ENCODE measurements at regions not wholly inside any gene's neighbourhood (a gene's known extent, or its start where the extent isn't known, plus 50 kb on each side); places are given as distances from the start of the nearest gene placed in this dataset.

DNA sequence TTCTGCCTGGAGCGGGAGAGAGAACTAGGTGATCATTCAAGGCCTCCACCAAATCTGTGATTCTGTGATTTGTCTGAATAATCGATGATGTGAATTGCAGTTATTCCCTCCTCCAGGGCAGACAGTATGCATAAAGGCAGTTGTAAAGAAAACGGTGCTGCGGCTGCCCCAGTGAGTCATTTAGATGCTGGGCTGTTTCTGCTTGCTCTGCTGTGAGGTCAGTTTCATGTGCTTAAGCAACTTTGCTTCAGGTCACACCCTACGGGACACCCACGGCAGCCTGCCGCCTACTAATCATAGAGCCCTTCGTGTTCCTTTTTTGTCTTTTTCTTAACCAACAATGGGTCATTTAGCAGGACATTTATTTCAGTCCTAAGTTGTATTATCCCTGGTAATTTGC is 158.1 kb upstream of the PITRM1 start:
- TF ChIP-seq, protein P1, sequence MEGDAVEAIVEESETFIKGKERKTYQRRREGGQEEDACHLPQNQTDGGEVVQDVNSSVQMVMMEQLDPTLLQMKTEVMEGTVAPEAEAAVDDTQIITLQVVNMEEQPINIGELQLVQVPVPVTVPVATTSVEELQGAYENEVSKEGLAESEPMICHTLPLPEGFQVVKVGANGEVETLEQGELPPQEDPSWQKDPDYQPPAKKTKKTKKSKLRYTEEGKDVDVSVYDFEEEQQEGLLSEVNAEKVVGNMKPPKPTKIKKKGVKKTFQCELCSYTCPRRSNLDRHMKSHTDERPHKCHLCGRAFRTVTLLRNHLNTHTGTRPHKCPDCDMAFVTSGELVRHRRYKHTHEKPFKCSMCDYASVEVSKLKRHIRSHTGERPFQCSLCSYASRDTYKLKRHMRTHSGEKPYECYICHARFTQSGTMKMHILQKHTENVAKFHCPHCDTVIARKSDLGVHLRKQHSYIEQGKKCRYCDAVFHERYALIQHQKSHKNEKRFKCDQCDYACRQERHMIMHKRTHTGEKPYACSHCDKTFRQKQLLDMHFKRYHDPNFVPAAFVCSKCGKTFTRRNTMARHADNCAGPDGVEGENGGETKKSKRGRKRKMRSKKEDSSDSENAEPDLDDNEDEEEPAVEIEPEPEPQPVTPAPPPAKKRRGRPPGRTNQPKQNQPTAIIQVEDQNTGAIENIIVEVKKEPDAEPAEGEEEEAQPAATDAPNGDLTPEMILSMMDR (IDR thresholded peaks at IDR 0.05) = no peak
- TF ChIP-seq POLR2AphosphoS5 (IDR thresholded peaks at IDR 0.05) = no peak

All from suprapubic skin (tissue), 3 donors.